ENCODE measurements at regions not wholly inside any gene's neighbourhood (a gene's known extent, or its start where the extent isn't known, plus 50 kb on each side); places are given as distances from the start of the nearest gene placed in this dataset.

DNA sequence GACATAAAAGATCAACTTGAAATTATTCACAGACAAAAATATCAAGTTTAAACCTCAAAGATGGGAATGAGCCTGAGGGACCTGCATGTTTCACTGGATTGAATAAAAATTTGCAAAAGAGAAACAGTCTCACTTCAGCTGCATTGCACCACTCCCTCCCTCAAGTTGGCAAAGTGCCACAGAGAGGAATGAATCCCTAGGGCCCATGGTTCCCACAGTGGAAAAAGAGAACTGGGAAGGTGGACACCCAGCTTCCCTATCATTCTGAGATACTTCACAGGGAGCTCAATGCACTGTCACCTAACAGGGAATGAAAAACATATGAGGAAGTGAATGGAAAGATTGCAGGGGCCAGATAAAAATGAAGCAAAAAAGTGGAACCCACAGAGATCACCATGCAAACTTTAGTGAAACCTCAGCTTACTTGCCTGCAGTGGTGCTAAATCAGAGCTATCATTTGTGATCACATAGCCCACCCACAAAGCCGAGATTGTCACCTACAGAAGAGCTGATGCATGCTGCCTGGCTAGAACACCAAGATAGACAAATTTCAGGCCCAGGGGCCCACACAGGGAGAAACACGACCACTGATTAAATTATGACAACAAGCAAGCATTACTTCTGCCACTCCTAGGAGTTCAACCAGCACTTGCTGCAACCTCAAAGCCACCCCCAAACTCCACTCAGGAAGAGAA, 911.3 kb downstream of the LRFN5 start:
- ChIA-PET POLR2A (no interaction called here), CTCF (no interaction called here)
- H3K27ac ChIP-seq (ENCODE audit: low read length in 2 of 2), result no peak overlapping the region
- DNase-seq, result no peak
- H3K4me2 ChIP-seq (replicated peaks; ENCODE audit: low read depth, low read length, poor library complexity, severe bottlenecking), result no peak overlapping the region
- intact Hi-C loops (cut with micrococcal nuclease), result no loop called here
- WGBS (ENCODE audit: insufficient coverage), result 19% methylated on average over 2 of the region's 2 CpGs
- no peak overlapping the region for H3K4me3 Mint-ChIP-seq
- H4K20me1 ChIP-seq (ENCODE audit: control insufficient read depth, insufficient read depth, low read length, poor library complexity, severe bottlenecking), result no peaks in the 10 kb centered on the region
- no peak overlapping the region for H3K27ac Mint-ChIP-seq
- peaks cover 16% of the 10 kb centered on the region for H3K4me1 Mint-ChIP-seq
- no peak for TF ChIP-seq EZH2 (IDR thresholded peaks at IDR 0.05; ENCODE audit: borderline replicate concordance, insufficient read depth, low read depth, low read length, poor library complexity, severe bottlenecking)
- TF ChIP-seq, protein P1, sequence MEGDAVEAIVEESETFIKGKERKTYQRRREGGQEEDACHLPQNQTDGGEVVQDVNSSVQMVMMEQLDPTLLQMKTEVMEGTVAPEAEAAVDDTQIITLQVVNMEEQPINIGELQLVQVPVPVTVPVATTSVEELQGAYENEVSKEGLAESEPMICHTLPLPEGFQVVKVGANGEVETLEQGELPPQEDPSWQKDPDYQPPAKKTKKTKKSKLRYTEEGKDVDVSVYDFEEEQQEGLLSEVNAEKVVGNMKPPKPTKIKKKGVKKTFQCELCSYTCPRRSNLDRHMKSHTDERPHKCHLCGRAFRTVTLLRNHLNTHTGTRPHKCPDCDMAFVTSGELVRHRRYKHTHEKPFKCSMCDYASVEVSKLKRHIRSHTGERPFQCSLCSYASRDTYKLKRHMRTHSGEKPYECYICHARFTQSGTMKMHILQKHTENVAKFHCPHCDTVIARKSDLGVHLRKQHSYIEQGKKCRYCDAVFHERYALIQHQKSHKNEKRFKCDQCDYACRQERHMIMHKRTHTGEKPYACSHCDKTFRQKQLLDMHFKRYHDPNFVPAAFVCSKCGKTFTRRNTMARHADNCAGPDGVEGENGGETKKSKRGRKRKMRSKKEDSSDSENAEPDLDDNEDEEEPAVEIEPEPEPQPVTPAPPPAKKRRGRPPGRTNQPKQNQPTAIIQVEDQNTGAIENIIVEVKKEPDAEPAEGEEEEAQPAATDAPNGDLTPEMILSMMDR (IDR thresholded peaks at IDR 0.05), result no peak
- H2AFZ ChIP-seq (ENCODE audit: insufficient read depth, low read depth, low read length, poor library complexity, severe bottlenecking), result no peak overlapping the region
- no peak overlapping the region for H3K9ac ChIP-seq (ENCODE audit: low read length)
- ATAC-seq (ENCODE audit: low read depth), result no peak
- H3K36me3 ChIP-seq (replicated peaks in 1 of 2; ENCODE audit: control extremely low read depth in 1 of 2, control insufficient read depth in 1 of 2, extremely low read depth in 1 of 2, insufficient read depth in 2 of 2, low read length in 1 of 2), result no peaks in the 10 kb centered on the region
- no peaks in the 10 kb centered on the region for H3K27me3 ChIP-seq (replicated peaks in 1 of 4; ENCODE audit: control extremely low read depth in 1 of 4, control insufficient read depth in 3 of 4, insufficient read depth in 4 of 4, low read length in 3 of 4)
- no peaks in the 10 kb centered on the region for H3K4me1 ChIP-seq (ENCODE audit: control insufficient read depth in 2 of 2, insufficient read depth in 2 of 2, low read length in 2 of 2)
- no peak overlapping the region for H3K4me3 ChIP-seq (ENCODE audit: control extremely low read depth in 1 of 5, extremely low read depth in 1 of 5, insufficient read depth in 1 of 5, low read depth in 2 of 5, low read length in 4 of 5)
- H3K27me3 Mint-ChIP-seq, result no peaks in the 10 kb centered on the region
- H3K79me2 ChIP-seq (ENCODE audit: control insufficient read depth, insufficient read depth, low read length), result no peaks in the 10 kb centered on the region
- no peaks in the 10 kb centered on the region for H3K9me3 ChIP-seq (ENCODE audit: control extremely low read depth in 1 of 3, control insufficient read depth in 2 of 3, insufficient read depth in 1 of 3, low read length in 2 of 3)
- no peaks in the 10 kb centered on the region for H3K9me3 Mint-ChIP-seq (ENCODE audit: insufficient read depth)

DNA sequence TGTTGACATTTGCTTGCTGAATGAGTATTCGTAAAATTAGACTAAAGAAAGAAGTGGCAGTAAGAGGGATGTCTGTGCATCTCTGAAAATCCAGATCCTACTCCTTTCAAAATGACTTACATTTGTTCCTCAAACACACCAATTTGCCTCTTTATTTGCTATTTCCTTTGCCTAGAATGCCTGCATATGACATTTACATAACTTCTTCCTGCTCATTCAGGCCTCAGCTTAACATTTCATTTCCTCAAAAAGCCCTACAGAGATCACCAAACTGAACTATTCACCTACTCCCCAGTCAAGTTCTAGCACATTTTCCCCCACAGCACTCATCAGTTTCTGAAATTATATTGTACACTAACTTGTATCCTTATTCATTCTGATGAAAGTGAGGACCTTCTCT, 907.2 kb downstream of the LRFN5 start:
- Histone ChIP-seq H4K20me1 (ENCODE audit: control insufficient read depth, insufficient read depth, low read length, poor library complexity, severe bottlenecking) (no peaks in the 10 kb centered on the region), H2AFZ (ENCODE audit: insufficient read depth, low read depth, low read length, poor library complexity, severe bottlenecking) (no peak overlapping the region), H3K79me2 (ENCODE audit: control insufficient read depth, insufficient read depth, low read length) (no peaks in the 10 kb centered on the region), H3K4me3 (ENCODE audit: control extremely low read depth in 1 of 5, extremely low read depth in 1 of 5, insufficient read depth in 1 of 5, low read depth in 2 of 5, low read length in 4 of 5) (no peak overlapping the region), H3K36me3 (replicated peaks in 1 of 2; ENCODE audit: control extremely low read depth in 1 of 2, control insufficient read depth in 1 of 2, extremely low read depth in 1 of 2, insufficient read depth in 2 of 2, low read length in 1 of 2) (no peaks in the 10 kb centered on the region), H3K27ac (ENCODE audit: low read length in 2 of 2) (no peak overlapping the region), H3K9ac (ENCODE audit: low read length) (no peak overlapping the region), H3K4me1 (ENCODE audit: control insufficient read depth in 2 of 2, insufficient read depth in 2 of 2, low read length in 2 of 2) (no peaks in the 10 kb centered on the region), H3K9me3 (ENCODE audit: control extremely low read depth in 1 of 3, control insufficient read depth in 2 of 3, insufficient read depth in 1 of 3, low read length in 2 of 3) (peaks cover 0 to 2% (median 0%) of the 10 kb centered on the region in 3 donors), H3K27me3 (replicated peaks in 1 of 4; ENCODE audit: control extremely low read depth in 1 of 4, control insufficient read depth in 3 of 4, insufficient read depth in 4 of 4, low read length in 3 of 4) (no peaks in the 10 kb centered on the region), H3K4me2 (replicated peaks; ENCODE audit: low read depth, low read length, poor library complexity, severe bottlenecking) (no peak overlapping the region)
- ChIA-PET POLR2A (no interaction called here), CTCF (no interaction called here)
- no peak for DNase-seq
- WGBS (ENCODE audit: insufficient coverage), result no CpG with 5 or more reads among the region's 1 CpG
- intact Hi-C loops (cut with micrococcal nuclease), result no loop called here
- Mint-ChIP-seq H3K27me3 (no peaks in the 10 kb centered on the region), H3K4me1 (peaks cover 16% of the 10 kb centered on the region), H3K9me3 (ENCODE audit: insufficient read depth) (no peaks in the 10 kb centered on the region), H3K27ac (no peak overlapping the region), H3K4me3 (no peak overlapping the region)
- no peak for ATAC-seq (ENCODE audit: low read depth)
- TF ChIP-seq EZH2 (IDR thresholded peaks at IDR 0.05; ENCODE audit: borderline replicate concordance, insufficient read depth, low read depth, low read length, poor library complexity, severe bottlenecking), result no peak
- TF ChIP-seq, protein P1 (IDR thresholded peaks at IDR 0.05), result no peak

All from B cell (primary cell).